OCI-LY7 (cell line): ENCODE measurements at regions not wholly inside any gene's neighbourhood (a gene's known extent, or its start where the extent isn't known, plus 50 kb on each side); places are given as distances from the start of the nearest gene placed in this dataset.

Experiments
- EZH2phosphoT487 ChIP-seq: fragments of 200-600 bp; sonication (generic); IDR thresholded peaks from 2 replicates; pipeline ENCODE4 v1.6.1; 2018; ENCODE audit warnings: low read depth, borderline replicate concordance, mild to moderate bottlenecking, mixed run types, antibody characterized with exemption, low read length, moderate library complexity, mixed read lengths
- TF ChIP-seq, protein P1 (sequence below): fragments of 200-600 bp; sonication (generic); conservative IDR thresholded peaks from 2 replicates; pipeline ENCODE4 v1.5.1; 2014; ENCODE audit warnings: mild to moderate bottlenecking, antibody characterized with exemption, low read length, moderate library complexity, mixed read lengths

DNA sequence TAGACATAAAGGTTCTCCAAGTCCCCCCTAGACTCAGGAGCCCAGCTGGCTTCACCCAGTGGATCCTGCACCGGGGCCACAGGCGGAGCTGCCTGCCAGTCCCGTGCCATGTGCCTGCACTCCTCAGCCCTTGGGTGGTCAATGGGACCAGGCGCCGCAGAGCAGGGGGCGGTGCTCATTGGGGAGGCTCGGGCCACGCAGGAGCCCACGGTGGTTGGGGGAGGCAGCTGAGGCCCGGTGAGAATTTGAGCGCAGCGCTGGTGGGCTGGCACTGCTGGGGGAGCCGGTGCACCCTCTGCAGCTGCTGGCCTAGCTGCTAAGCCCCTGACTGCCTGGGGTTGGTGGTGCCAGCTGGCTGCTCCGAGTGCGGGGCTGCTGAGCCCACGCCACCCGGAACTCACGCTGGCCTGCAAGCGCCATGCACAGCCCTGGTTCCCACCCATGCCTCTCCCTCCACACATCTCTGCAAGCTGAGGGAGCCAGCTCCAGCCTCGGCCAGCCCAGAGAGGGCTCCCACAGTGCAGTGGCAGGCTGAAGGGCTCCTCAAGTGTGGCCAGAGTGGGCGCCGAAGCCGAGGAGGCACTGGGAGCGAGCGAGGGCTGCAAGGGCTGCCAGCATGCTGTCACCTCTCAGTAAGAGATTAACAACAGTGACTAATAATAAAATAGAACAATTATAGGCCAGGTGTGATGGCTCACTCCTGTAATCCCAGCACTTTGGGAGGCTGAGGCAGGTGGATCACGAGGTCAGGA lies 65.9 kb downstream of the SPATA31D1 start:
- TF ChIP-seq, protein P1, sequence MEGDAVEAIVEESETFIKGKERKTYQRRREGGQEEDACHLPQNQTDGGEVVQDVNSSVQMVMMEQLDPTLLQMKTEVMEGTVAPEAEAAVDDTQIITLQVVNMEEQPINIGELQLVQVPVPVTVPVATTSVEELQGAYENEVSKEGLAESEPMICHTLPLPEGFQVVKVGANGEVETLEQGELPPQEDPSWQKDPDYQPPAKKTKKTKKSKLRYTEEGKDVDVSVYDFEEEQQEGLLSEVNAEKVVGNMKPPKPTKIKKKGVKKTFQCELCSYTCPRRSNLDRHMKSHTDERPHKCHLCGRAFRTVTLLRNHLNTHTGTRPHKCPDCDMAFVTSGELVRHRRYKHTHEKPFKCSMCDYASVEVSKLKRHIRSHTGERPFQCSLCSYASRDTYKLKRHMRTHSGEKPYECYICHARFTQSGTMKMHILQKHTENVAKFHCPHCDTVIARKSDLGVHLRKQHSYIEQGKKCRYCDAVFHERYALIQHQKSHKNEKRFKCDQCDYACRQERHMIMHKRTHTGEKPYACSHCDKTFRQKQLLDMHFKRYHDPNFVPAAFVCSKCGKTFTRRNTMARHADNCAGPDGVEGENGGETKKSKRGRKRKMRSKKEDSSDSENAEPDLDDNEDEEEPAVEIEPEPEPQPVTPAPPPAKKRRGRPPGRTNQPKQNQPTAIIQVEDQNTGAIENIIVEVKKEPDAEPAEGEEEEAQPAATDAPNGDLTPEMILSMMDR = no peak
- no peak for TF ChIP-seq EZH2phosphoT487
